Activated CD8-positive, alpha-beta memory T cell treated with anti-CD3 and anti-CD28 coated beads for 36 hours (primary cell): ENCODE measurements at regions not wholly inside any gene's neighbourhood (a gene's known extent, or its start where the extent isn't known, plus 50 kb on each side); places are given as distances from the start of the nearest gene placed in this dataset.
"Not testable (repeated sequence)": the region's sequence is repeated elsewhere in the genome, so short reads cannot be mapped to it uniquely, and the experiment has no call there.

Experiments used
- CTCF ChIA-PET: fragments of 350-600 bp; sonication (Branson Sonifier 250); formaldehyde crosslinking; loops from one replicate; lab custom pipeline; 2021; ENCODE audit warnings: antibody characterized with exemption; lab: Charles Lee
- POLR2A ChIA-PET: fragments of 350-600 bp; sonication (Branson Sonifier 250); formaldehyde crosslinking; loops from one replicate; lab custom pipeline; 2021; ENCODE audit warnings: antibody characterized with exemption; lab: Charles Lee

- ChIA-PET CTCF (no interaction called here), POLR2A (no interaction called here)
Observed at GRCh38 chr3:22759636-22760310, 443.4 kb upstream of the UBE2E2 start.

GRCh38 chr3:22765679-22766078 lies 437.4 kb upstream of the UBE2E2 start:
- POLR2A ChIA-PET: no interaction called here
- CTCF ChIA-PET: no interaction called here

DNA sequence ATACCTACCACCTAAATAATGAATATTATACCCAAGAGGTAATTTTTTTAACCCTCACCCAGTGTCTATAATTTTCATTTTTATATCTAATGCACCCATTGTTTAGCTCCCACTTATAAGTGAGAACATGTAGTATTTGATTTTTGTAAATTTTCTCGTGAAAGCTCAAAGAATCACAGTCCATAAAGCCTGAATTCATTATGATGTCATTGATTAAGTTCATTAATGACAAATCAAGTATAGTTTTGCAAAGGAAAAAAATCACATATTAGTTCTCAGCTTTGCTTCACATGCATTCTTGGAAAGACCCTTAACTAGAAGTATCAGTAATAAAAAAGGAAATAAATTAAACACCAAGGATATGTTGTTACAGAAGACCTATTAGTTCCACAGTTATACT lies 425.3 kb upstream of the UBE2E2 start:
- CTCF ChIA-PET: no interaction called here
- POLR2A ChIA-PET: no interaction called here

GRCh38 chr3:22779737-22780136 lies 423.4 kb upstream of the UBE2E2 start:
- POLR2A ChIA-PET: no interaction called here
- CTCF ChIA-PET: no interaction called here

GRCh38 chr3:22792533-22792932 lies 410.6 kb upstream of the UBE2E2 start:
- POLR2A ChIA-PET: no interaction called here

GRCh38 chr3:22795917-22796316 lies 407.2 kb upstream of the UBE2E2 start:
- POLR2A ChIA-PET: no interaction called here
- CTCF ChIA-PET: no interaction called here

More at GRCh38 chr3:22792533-22792932, 410.6 kb upstream of the UBE2E2 start:
- CTCF ChIA-PET: no interaction called here

- ChIA-PET POLR2A (no interaction called here), CTCF (no interaction called here)
Observed at GRCh38 chr3:22798461-22798860, 404.7 kb upstream of the UBE2E2 start.

GRCh38 chr3:22819209-22819608 lies 383.9 kb upstream of the UBE2E2 start:
- CTCF ChIA-PET: no interaction called here
- POLR2A ChIA-PET: no interaction called here

- CTCF ChIA-PET: no interaction called here
- POLR2A ChIA-PET: no interaction called here
Observed at GRCh38 chr3:22835041-22835440, 368.1 kb upstream of the UBE2E2 start.

DNA sequence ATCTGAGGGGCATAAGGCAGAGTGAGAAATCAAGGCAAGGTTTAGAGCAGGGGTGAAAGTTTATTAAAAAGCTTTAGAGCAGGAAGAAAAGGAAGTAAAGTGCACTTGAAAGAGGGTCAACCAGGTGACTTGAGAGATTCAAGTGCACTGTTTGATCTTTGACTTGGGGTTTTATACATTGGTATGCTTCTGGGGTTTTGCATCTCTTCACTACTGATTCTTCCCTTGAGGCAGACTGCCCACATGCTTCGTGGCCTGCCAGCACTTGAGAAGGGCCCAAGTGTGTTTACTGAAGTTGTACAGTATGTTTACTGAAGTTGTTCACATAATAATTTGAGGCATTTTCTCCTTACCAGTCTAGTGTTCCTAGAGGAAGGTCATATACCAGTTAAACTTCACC lies 367.0 kb upstream of the UBE2E2 start:
- CTCF ChIA-PET: no interaction called here
- POLR2A ChIA-PET: no interaction called here

DNA sequence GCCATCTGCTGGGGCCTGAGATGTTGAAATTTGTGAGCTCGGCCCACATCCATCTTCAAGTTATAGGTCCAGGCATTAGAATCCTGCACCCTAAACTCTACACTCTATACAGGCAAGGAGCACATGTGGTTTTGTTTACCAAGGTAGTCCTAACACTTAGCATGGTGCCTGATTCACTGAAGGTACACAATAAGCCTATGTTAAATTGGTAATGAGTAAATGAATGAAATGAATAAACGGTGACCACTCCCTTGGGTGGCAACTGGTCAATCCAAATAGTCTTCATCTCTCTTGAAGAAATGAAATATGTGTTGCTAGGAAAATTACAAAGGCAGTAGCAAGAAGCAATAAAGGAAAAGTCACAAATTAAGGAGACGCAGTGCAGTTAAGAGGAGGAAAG lies 359.3 kb upstream of the UBE2E2 start:
- POLR2A ChIA-PET: no interaction called here
- CTCF ChIA-PET: no interaction called here

GRCh38 chr3:22846566-22846965 lies 356.6 kb upstream of the UBE2E2 start:
- ChIA-PET CTCF (no interaction called here), POLR2A (interaction anchor here (0.6 kb wide), 1 partner anchor 35 kb away, joined by 4 read pairs; no protein-coding TSS in a partner anchor)

DNA sequence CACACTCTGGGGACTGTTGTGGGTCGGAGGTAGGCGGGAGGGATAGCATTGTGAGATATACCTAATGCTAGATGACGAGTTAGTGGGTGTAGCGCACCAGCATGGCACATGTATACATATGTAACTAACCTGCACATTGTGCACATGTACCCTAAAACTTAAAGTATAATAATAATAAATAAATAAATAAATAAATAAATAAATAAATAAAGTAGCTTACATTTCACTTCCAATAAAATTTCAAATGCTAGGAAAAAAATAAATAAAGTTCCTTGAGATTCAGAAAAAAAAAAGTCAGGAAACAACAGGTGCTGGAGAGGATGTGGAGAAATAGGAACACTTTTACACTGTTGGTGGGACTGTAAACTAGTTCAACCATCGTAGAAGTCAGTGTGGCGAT lies 353.5 kb upstream of the UBE2E2 start:
- POLR2A ChIA-PET, CTCF ChIA-PET: not testable (repeated sequence)

DNA sequence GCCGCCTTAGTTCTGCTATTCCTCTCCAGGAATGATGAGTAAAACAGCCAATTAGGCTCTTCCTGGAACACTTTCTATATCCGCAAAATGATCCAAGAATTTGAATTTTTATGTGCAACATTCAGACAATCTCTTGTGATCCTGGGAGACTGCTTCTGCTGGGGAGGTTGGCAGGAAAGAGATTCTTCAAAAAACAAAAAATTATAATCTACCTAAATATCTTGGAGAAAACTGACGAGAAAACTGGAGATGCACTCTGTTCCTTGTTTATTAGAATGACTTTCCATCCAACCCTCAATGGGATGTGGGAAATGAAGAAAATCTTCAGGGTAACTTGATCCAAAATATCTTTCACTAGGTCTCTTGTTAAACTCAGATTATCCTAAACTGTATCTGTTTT lies 346.3 kb upstream of the UBE2E2 start:
- ChIA-PET CTCF (no interaction called here), POLR2A (no interaction called here)

DNA sequence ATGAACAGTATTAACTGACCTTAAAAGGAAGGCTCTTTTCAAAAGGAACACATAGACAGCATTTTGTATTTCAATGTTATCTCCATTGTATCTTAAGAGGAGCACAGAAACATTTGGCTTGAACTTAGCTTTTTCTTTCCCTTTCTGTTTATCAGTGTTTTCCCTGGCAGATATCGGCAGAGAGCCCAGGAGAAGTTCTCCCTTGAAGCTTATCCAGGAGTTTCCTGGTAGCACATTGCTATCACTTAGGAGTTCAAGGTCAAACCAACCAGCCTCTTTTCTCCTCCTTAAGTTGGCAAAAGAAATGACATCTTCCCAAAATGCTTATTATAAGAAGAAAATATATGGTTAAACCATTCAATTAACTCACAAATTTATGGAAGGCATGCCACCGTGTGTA lies 344.6 kb upstream of the UBE2E2 start:
- ChIA-PET CTCF (interaction anchor here (0.6 kb wide), 1 partner anchor 83 kb away, joined by 4 read pairs; no protein-coding TSS in a partner anchor), POLR2A (no interaction called here)

DNA sequence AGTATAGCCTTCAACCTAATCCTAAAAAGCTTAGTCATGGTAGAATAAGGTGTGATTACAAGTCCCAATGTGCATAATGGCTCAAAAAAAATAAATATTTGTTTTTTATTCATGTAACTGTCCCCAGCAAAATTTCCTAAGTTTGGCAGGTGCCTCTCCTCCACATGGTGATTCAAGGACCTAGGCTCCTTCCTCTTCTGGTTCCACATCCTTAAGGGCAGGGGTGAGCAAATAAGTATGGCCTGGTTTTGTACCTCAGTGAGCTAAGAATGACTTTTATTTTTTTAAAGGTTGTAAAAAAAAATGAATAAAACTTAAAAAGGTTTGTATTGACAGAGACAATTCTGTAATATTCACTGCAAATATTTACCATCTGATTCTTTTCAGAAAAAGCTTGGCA lies 343.5 kb upstream of the UBE2E2 start:
- POLR2A ChIA-PET: no interaction called here
- CTCF ChIA-PET: no interaction called here

DNA sequence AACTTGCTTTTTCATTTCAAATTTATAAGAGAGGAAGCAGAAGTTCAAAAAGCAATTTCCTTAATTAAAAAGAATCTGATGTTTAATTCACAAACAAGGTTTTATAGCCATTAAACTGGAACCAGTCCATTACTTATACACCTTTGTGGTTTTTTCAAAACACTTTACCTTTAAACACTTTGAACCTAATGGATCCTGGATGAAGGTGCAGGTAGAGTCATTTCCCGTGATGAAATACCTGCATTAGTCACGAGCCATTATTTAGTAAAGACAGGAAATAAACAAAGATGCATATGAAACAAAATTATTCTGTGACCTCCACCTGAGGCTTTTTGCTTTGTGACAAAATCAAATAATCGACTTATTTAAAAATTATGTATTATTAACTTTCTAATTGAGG lies 341.7 kb upstream of the UBE2E2 start:
- ChIA-PET CTCF (no interaction called here), POLR2A (no interaction called here)

DNA sequence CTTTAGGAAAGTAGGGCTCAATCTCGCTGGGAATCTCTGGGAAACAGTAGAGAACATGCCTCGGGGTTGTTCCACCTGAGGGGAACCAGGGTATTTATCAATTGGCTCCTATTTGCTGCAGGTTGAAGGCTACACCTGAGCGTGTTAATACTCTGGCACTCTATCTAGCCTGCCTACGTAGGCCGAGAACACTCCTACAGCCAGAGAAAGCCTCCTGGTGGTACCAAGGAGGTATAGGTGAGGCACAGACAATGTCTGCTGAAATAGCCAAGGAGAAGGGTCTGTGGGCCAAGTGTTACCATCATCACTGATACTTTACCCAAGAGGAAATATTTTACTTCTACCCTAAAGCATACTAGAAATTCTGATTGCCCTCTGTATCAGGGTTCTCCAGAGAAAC lies 341.0 kb upstream of the UBE2E2 start:
- ChIA-PET CTCF (no interaction called here), POLR2A (no interaction called here)

DNA sequence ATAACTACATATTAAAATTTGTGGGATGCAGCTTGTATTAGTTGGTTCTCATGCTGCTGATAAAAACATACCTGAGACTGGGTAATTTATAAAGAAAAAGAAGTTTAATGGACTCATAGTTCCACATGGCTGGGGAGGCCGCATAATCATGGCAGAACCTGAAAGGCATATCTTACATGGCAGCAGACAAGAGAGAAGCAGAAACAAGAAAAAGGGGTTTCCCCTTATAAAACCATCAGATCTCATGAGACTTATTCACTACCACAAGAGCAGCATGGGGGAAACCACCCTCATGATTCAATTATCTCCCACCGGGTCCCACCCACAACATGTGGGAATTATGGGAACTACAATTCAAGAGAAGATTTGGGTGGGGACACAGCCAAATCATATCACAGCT lies 320.3 kb upstream of the UBE2E2 start:
- POLR2A ChIA-PET, CTCF ChIA-PET: not testable (repeated sequence)

GRCh38 chr3:22885039-22885438 lies 318.1 kb upstream of the UBE2E2 start:
- ChIA-PET CTCF (no interaction called here), POLR2A (no interaction called here)

DNA sequence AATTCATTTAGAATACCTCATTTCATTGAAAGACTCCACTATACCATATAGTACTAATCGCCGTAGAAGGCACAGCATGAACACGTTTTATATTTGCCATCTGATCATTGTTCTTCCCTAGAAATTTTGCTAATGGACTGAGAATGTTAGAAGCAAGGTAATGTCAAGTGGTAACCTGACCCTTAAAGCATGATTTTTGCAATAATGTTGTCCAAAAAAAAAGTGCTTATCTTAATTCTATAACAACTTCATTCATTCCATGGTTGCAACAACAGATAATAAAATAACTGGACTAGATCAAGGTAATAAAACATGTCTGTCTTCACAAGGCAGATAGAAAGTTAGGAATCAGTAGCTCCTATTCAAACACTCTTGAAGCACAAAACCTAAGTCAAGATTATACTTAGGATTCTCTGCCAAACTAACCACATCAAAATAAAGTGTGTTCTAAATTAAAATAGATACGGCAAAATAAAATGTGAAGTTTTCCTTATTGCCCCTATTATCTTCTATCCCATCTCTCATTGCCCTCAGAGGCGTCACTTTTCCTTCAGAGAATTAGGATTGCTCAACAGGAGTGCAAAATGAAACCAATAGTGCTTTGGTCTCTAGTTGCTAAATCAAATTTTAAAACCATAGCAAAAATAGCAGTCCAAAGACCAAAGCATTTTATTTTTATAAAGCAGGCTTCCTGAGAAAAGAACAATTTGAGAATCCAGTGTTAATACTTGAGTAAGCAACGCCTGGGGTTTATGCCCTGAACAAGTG lies 317.4 kb upstream of the UBE2E2 start:
- CTCF ChIA-PET: no interaction called here
- POLR2A ChIA-PET: no interaction called here
